ENCODE measurements at regions not wholly inside any gene's neighbourhood (a gene's known extent, or its start where the extent isn't known, plus 50 kb on each side); places are given as distances from the start of the nearest gene placed in this dataset.

GRCh38 chr3:135490219-135490915 is 475.2 kb upstream of the PPP2R3A start:
- no peak for DNase-seq

GRCh38 chr3:135491491-135492205 is 473.9 kb upstream of the PPP2R3A start:
- no peak for DNase-seq

- DNase-seq: no peak
Measured at GRCh38 chr3:135495891-135496290, 469.6 kb upstream of the PPP2R3A start.

- no peak for DNase-seq
Measured at GRCh38 chr3:135497979-135498378, 467.5 kb upstream of the PPP2R3A start.

GRCh38 chr3:135499426-135499825 is 466.1 kb upstream of the PPP2R3A start:
- no peak for DNase-seq

GRCh38 chr3:135500034-135500433 is 465.5 kb upstream of the PPP2R3A start:
- DNase-seq: no peak

GRCh38 chr3:135503065-135503759 is 462.3 kb upstream of the PPP2R3A start:
- DNase-seq: no peak

GRCh38 chr3:135503760-135504686 is 461.5 kb upstream of the PPP2R3A start:
- peak; percentile 93 for DNase-seq

- DNase-seq: peak; percentile 45
Measured at GRCh38 chr3:135513106-135514059, 452.1 kb upstream of the PPP2R3A start.

- no peak for DNase-seq
Measured at GRCh38 chr3:135514060-135514448, 451.5 kb upstream of the PPP2R3A start.

GRCh38 chr3:135516143-135516542 is 449.4 kb upstream of the PPP2R3A start:
- no peak for DNase-seq

GRCh38 chr3:135528413-135529015 is 437.0 kb upstream of the PPP2R3A start:
- peak; percentile 65 for DNase-seq

- peak; percentile 100 for DNase-seq
Measured at GRCh38 chr3:135532021-135532420, 433.5 kb upstream of the PPP2R3A start.

GRCh38 chr3:135538123-135538522 is 427.4 kb upstream of the PPP2R3A start:
- no peak for DNase-seq

- DNase-seq: no peak
Measured at GRCh38 chr3:135539351-135539750, 426.2 kb upstream of the PPP2R3A start.

GRCh38 chr3:135539854-135540253 is 425.7 kb upstream of the PPP2R3A start:
- DNase-seq: no peak

- DNase-seq: no peak
Measured at GRCh38 chr3:135549928-135550494, 415.5 kb upstream of the PPP2R3A start.

- DNase-seq: no peak
Measured at GRCh38 chr3:135556174-135556573, 409.4 kb upstream of the PPP2R3A start.

GRCh38 chr3:135558150-135558783 is 407.3 kb upstream of the PPP2R3A start:
- DNase-seq: no peak

GRCh38 chr3:135558906-135559305 is 406.6 kb upstream of the PPP2R3A start:
- no peak for DNase-seq
